ENCODE measurements at regions not wholly inside any gene's neighbourhood (a gene's known extent, or its start where the extent isn't known, plus 50 kb on each side); places are given as distances from the start of the nearest gene placed in this dataset.

GRCh38 chr16:80463326-80463725, 77.5 kb upstream of the DYNLRB2 start (continued):
- TF ChIP-seq, protein P1, sequence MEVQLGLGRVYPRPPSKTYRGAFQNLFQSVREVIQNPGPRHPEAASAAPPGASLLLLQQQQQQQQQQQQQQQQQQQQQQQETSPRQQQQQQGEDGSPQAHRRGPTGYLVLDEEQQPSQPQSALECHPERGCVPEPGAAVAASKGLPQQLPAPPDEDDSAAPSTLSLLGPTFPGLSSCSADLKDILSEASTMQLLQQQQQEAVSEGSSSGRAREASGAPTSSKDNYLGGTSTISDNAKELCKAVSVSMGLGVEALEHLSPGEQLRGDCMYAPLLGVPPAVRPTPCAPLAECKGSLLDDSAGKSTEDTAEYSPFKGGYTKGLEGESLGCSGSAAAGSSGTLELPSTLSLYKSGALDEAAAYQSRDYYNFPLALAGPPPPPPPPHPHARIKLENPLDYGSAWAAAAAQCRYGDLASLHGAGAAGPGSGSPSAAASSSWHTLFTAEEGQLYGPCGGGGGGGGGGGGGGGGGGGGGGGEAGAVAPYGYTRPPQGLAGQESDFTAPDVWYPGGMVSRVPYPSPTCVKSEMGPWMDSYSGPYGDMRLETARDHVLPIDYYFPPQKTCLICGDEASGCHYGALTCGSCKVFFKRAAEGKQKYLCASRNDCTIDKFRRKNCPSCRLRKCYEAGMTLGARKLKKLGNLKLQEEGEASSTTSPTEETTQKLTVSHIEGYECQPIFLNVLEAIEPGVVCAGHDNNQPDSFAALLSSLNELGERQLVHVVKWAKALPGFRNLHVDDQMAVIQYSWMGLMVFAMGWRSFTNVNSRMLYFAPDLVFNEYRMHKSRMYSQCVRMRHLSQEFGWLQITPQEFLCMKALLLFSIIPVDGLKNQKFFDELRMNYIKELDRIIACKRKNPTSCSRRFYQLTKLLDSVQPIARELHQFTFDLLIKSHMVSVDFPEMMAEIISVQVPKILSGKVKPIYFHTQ (CRISPR knock-in tag; IDR thresholded peaks at IDR 0.05) = no peak

GRCh38 chr16:80462917-80463316, 77.9 kb upstream of the DYNLRB2 start:
- H3K4me1 Mint-ChIP-seq = peaks cover 37% of the 10 kb centered on the region
- no peak for DNase-seq (ENCODE audit: low spot score)
- H3K27me3 Mint-ChIP-seq (ENCODE audit: low read depth) = peaks cover 13% of the 10 kb centered on the region
- H3K9me3 Mint-ChIP-seq = no peaks in the 10 kb centered on the region
- H3K27ac Mint-ChIP-seq = no peak overlapping the region
- H3K4me3 Mint-ChIP-seq = no peak overlapping the region
- no peak for ATAC-seq
- CTCF ChIA-PET = interaction anchor here (1.3 kb wide), 1 partner anchor 25 kb away, joined by 6 read pairs; no protein-coding TSS in a partner anchor
- TF ChIP-seq ZNF396 (CRISPR knock-in tag; IDR thresholded peaks at IDR 0.05; ENCODE audit: borderline replicate concordance) (no peak), USF2 (CRISPR knock-in tag; IDR thresholded peaks at IDR 0.05) (no peak), NR1H2 (CRISPR knock-in tag; IDR thresholded peaks at IDR 0.05) (no peak), TP53 (CRISPR knock-in tag; IDR thresholded peaks at IDR 0.05) (no peak), MLX (CRISPR knock-in tag; IDR thresholded peaks at IDR 0.05) (no peak)
- TF ChIP-seq, protein P2, sequence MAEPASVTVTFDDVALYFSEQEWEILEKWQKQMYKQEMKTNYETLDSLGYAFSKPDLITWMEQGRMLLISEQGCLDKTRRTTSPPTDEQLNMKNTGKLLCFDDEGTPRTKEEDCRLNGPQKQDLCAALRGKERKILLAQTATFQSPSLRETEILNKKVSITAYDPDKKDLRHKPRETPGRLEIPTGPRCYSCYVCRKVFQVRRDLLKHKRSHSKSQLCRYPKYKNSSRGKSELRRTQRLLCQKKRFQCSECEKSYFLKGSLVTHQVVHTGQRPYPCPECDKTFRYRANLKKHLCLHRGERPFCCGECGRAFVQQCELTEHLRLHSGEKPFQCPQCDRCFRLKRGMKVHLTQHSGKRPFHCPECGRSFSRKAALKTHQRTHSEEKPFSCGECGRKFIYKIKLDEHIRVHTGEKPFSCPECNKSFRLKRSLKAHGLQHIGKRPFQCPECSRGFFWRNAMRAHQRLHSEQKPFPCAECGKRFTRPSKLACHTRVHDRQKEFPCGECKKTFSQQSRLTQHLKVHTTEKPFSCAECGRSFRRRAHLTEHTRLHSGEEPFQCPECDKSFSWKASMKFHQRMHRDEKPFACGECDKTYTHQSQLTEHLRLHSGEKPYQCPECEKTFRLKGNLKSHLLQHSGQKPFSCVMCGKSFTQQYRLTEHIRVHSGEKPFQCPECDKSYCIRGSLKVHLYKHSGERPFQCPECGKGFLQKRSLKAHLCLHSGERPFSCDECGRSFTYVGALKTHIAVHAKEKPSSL (CRISPR knock-in tag; conservative IDR thresholded peaks at IDR 0.05) = no peak
- TF ChIP-seq, protein P3, sequence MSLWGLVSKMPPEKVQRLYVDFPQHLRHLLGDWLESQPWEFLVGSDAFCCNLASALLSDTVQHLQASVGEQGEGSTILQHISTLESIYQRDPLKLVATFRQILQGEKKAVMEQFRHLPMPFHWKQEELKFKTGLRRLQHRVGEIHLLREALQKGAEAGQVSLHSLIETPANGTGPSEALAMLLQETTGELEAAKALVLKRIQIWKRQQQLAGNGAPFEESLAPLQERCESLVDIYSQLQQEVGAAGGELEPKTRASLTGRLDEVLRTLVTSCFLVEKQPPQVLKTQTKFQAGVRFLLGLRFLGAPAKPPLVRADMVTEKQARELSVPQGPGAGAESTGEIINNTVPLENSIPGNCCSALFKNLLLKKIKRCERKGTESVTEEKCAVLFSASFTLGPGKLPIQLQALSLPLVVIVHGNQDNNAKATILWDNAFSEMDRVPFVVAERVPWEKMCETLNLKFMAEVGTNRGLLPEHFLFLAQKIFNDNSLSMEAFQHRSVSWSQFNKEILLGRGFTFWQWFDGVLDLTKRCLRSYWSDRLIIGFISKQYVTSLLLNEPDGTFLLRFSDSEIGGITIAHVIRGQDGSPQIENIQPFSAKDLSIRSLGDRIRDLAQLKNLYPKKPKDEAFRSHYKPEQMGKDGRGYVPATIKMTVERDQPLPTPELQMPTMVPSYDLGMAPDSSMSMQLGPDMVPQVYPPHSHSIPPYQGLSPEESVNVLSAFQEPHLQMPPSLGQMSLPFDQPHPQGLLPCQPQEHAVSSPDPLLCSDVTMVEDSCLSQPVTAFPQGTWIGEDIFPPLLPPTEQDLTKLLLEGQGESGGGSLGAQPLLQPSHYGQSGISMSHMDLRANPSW (CRISPR knock-in tag; conservative IDR thresholded peaks at IDR 0.05; ENCODE audit: low read depth) = no peak
- POLR2A ChIA-PET = no interaction called here
- H3K36me3 Mint-ChIP-seq = no peaks in the 10 kb centered on the region

DNA sequence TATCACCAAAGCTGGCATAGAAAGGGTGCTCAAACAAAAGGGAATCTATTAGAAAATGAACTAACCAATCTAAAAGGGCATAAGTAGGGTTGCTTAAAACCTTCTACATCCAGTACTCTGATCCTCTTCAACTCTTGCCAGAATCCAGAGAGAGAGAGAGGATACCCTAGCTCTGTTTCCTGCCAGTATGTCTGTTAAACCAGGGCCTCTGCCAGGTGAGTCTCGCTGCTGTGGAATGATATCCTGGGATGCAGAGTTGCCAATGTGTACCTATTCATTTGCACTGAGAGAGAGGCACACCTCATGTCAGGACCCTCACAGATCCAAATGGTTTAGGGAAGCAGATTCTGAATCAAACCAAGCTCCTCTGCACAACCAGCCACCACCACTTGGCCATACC, 79.8 kb upstream of the DYNLRB2 start:
- no peaks in the 10 kb centered on the region for H3K36me3 Mint-ChIP-seq
- POLR2A ChIA-PET = no interaction called here
- CTCF ChIA-PET = no interaction called here
- ATAC-seq (no peak), DNase-seq (ENCODE audit: low spot score) (no peak)
- peaks cover 33% of the 10 kb centered on the region for H3K4me1 Mint-ChIP-seq
- TF ChIP-seq PRRX2 (CRISPR knock-in tag; IDR thresholded peaks at IDR 0.05) (no peak), ZNF232 (CRISPR knock-in tag; IDR thresholded peaks at IDR 0.05) (no peak), NFE2L1 (CRISPR knock-in tag; IDR thresholded peaks at IDR 0.05) (no peak), MXD4 (CRISPR knock-in tag; IDR thresholded peaks at IDR 0.05; ENCODE audit: borderline replicate concordance) (no peak), NR2C2 (CRISPR knock-in tag; IDR thresholded peaks at IDR 0.05) (no peak), NFYB (CRISPR knock-in tag; conservative IDR thresholded peaks at IDR 0.05; ENCODE audit: low read depth) (no peak)
- TF ChIP-seq, protein P4, sequence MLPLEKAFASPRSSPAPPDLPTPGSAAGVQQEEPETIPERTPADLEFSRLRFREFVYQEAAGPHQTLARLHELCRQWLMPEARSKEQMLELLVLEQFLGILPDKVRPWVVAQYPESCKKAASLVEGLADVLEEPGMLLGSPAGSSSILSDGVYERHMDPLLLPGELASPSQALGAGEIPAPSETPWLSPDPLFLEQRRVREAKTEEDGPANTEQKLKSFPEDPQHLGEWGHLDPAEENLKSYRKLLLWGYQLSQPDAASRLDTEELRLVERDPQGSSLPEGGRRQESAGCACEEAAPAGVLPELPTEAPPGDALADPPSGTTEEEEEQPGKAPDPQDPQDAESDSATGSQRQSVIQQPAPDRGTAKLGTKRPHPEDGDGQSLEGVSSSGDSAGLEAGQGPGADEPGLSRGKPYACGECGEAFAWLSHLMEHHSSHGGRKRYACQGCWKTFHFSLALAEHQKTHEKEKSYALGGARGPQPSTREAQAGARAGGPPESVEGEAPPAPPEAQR (CRISPR knock-in tag; IDR thresholded peaks at IDR 0.05) = no peak
- peaks cover 13% of the 10 kb centered on the region for H3K27me3 Mint-ChIP-seq (ENCODE audit: low read depth)
- no peak overlapping the region for H3K4me3 Mint-ChIP-seq
- H3K27ac Mint-ChIP-seq = no peak overlapping the region
- no peaks in the 10 kb centered on the region for H3K9me3 Mint-ChIP-seq

Measured in WTC11 (cell line).